T-helper 2 cell treated with Interferon-gamma antibody and Interleukin-4, amounts not matched to agents 5 μg/mL and 100 μg/mL, for 36 hours (primary cell): ENCODE measurements at regions not wholly inside any gene's neighbourhood (a gene's known extent, or its start where the extent isn't known, plus 50 kb on each side); places are given as distances from the start of the nearest gene placed in this dataset.

Experiments
- DNase-seq: peaks from one replicate; pipeline ENCODE4 v3.0.0; 2021; ENCODE audit warnings: low spot score
- H3K27ac Mint-ChIP-seq: one replicate; pipeline ENCODE4 v1.8.0; 2021; ENCODE audit warnings: mild to moderate bottlenecking, mixed read lengths
- H3K27me3 Mint-ChIP-seq: one replicate; pipeline ENCODE4 v1.8.0; 2021; ENCODE audit warnings: low read depth, mixed read lengths
- H3K36me3 Mint-ChIP-seq: one replicate; pipeline ENCODE4 v1.8.0; 2021; ENCODE audit warnings: low read depth, mixed read lengths
- H3K4me1 Mint-ChIP-seq: one replicate; pipeline ENCODE4 v1.8.0; 2021; ENCODE audit warnings: low read depth, mixed read lengths
- H3K4me3 Mint-ChIP-seq: one replicate; pipeline ENCODE4 v1.8.0; 2022; ENCODE audit warnings: mild to moderate bottlenecking, moderate library complexity, mixed read lengths
- H3K9me3 Mint-ChIP-seq: one replicate; pipeline ENCODE4 v1.8.0; 2021; ENCODE audit warnings: mixed read lengths

- no peaks in the 10 kb centered on the region for H3K4me1 Mint-ChIP-seq
- H3K4me3 Mint-ChIP-seq: no peak overlapping the region
- H3K27me3 Mint-ChIP-seq: no peaks in the 10 kb centered on the region
- no peak for DNase-seq
- H3K36me3 Mint-ChIP-seq: no peaks in the 10 kb centered on the region
- no peak overlapping the region for H3K27ac Mint-ChIP-seq
- H3K9me3 Mint-ChIP-seq: no peaks in the 10 kb centered on the region
These were observed 151.7 kb upstream of the COL11A1 start for GRCh38 chr1:103259982-103260381.

DNA sequence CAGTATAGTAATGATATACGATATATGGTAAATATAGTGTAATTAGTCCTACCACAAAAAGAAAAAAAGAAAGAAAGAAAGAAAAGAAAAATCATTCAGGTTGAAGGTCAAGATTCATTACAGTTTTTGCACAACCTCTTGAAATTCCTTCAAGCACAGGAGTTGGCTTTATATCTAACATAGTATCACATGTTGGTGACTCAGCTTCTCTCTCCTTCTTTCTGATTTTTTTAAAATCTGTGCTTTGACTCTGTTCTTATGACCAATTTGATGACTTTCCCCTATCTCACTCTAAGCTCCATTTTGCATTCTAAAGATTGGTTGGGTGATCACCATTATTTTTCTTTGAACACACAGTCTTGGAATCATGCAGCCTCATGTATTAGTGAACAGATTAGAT is 148.2 kb upstream of the COL11A1 start:
- H3K4me1 Mint-ChIP-seq: no peaks in the 10 kb centered on the region
- H3K4me3 Mint-ChIP-seq: no peak overlapping the region
- H3K36me3 Mint-ChIP-seq: no peaks in the 10 kb centered on the region
- DNase-seq: no peak
- no peak overlapping the region for H3K27ac Mint-ChIP-seq
- H3K27me3 Mint-ChIP-seq: no peaks in the 10 kb centered on the region
- no peaks in the 10 kb centered on the region for H3K9me3 Mint-ChIP-seq

- no peak for DNase-seq
- H3K9me3 Mint-ChIP-seq: no peaks in the 10 kb centered on the region
- no peaks in the 10 kb centered on the region for H3K36me3 Mint-ChIP-seq
- no peaks in the 10 kb centered on the region for H3K27me3 Mint-ChIP-seq
- H3K27ac Mint-ChIP-seq: no peak overlapping the region
- no peaks in the 10 kb centered on the region for H3K4me1 Mint-ChIP-seq
- H3K4me3 Mint-ChIP-seq: no peak overlapping the region
These were observed 146.4 kb upstream of the COL11A1 start for GRCh38 chr1:103254691-103255090.

- Mint-ChIP-seq H3K36me3 (no peaks in the 10 kb centered on the region), H3K27ac (no peak overlapping the region)
These were observed 142.1 kb upstream of the COL11A1 start for GRCh38 chr1:103250441-103250861.

DNA sequence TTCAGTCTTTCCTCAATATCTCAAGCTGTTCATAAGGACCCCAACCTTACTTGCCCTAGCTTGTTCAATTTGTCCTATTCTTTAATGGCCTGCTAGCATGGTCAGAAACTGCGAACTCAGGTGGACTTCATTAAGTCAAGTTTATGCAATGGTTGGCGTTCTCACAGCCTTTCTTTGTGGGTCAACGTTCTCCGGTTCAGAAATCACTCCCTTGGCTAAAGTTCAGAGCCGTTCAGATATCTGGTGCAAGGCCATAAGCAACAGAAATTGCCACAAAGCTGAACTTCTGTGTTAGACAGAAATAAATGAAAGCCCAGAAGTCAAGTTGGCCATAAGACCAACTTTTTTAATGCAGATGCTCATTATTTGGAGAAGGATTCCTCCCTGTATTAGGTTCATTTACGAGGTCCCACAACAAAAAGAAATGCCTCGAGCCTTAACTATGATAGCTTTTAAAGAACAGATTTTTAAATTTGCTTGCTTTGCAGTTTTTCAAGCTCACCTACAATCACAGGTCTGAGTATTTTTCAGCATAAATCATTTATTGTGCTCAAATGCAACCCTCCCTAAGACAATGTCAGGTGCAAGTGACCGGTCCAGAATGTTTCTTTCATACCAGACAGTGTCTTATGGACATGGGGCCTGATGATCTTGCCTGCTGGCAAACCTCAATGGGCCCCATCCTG is 140.2 kb upstream of the COL11A1 start:
- H3K36me3 Mint-ChIP-seq: no peaks in the 10 kb centered on the region
- no peaks in the 10 kb centered on the region for H3K27me3 Mint-ChIP-seq
- H3K4me3 Mint-ChIP-seq: no peak overlapping the region
- no peaks in the 10 kb centered on the region for H3K9me3 Mint-ChIP-seq
- no peak overlapping the region for H3K27ac Mint-ChIP-seq
- no peak for DNase-seq
- no peaks in the 10 kb centered on the region for H3K4me1 Mint-ChIP-seq

More at GRCh38 chr1:103250441-103250861, 142.1 kb upstream of the COL11A1 start:
- Mint-ChIP-seq H3K27me3 (no peaks in the 10 kb centered on the region), H3K4me3 (no peak overlapping the region), H3K4me1 (no peaks in the 10 kb centered on the region), H3K9me3 (no peaks in the 10 kb centered on the region)
- no peak for DNase-seq

DNA sequence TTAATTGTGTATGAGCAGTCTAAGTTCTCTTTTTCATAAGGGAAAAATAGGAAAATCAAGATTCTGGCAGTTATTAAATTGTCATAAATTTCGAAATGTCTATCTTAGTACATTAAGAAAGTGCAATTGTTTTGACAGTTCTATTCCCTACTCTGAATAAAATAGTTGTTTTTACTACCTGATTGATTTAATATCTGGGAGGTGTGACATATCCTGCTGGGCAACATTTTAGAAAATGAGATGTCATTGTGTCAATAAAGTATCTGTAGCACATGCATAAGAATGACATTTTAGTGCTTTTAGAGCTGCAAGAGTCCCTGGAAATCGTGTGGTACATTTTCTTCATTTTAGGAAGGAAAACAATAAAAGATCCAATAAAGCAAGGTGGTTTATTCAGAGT is 139.2 kb upstream of the COL11A1 start:
- Mint-ChIP-seq H3K36me3 (no peaks in the 10 kb centered on the region), H3K9me3 (no peaks in the 10 kb centered on the region), H3K4me3 (no peak overlapping the region), H3K27me3 (no peaks in the 10 kb centered on the region), H3K4me1 (no peaks in the 10 kb centered on the region), H3K27ac (no peak overlapping the region)
- DNase-seq: no peak

- Mint-ChIP-seq H3K27me3 (no peaks in the 10 kb centered on the region), H3K4me3 (no peak overlapping the region), H3K9me3 (no peaks in the 10 kb centered on the region), H3K4me1 (no peaks in the 10 kb centered on the region), H3K27ac (no peak overlapping the region), H3K36me3 (no peaks in the 10 kb centered on the region)
- DNase-seq: no peak
These were observed 135.2 kb upstream of the COL11A1 start for GRCh38 chr1:103243481-103243880.

DNA sequence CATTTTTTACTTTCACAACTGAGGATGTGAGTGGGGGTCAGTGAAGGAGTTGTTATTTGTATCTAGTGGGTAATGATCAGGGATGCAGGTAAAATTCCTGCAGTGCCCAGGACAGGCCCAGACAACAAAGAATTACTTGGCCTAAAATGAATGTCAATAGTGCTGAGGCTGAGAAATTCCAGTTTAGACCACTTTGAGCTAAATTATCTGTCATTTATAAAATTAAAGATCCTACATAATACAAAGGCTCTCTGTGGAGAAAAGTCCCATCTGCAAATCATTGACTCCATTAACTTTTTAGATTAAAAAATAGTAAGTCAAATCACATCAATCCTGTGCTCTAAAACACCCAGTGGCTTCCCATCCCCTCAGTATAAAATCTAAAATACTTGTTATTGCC is 130.7 kb upstream of the COL11A1 start:
- Mint-ChIP-seq H3K4me3 (no peak overlapping the region), H3K27me3 (no peaks in the 10 kb centered on the region), H3K36me3 (no peaks in the 10 kb centered on the region), H3K9me3 (no peaks in the 10 kb centered on the region), H3K27ac (no peak overlapping the region), H3K4me1 (no peaks in the 10 kb centered on the region)
- DNase-seq: no peak

DNA sequence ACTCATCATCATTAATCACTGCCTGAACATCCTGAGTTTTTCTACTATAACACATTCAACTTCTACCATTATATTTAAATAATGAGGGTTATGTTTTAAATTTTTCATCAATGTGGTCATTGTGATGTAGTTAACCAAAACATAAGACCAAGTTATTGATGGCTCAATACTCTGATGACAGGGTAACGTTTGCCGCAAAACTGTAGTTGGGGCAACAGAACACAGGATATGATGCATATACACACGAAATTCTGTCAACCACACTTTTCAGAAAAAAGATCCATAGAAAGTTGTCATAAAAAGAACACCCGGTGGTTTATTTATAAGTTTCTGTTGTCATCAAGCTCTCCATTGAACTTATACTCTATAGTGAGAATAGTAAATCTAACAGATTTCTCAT is 121.7 kb upstream of the COL11A1 start:
- no peaks in the 10 kb centered on the region for H3K36me3 Mint-ChIP-seq
- no peaks in the 10 kb centered on the region for H3K4me1 Mint-ChIP-seq
- H3K27me3 Mint-ChIP-seq: no peaks in the 10 kb centered on the region
- no peaks in the 10 kb centered on the region for H3K9me3 Mint-ChIP-seq
- DNase-seq: no peak
- no peak overlapping the region for H3K4me3 Mint-ChIP-seq
- no peak overlapping the region for H3K27ac Mint-ChIP-seq

- H3K4me1 Mint-ChIP-seq: no peaks in the 10 kb centered on the region
- no peak for DNase-seq
- no peaks in the 10 kb centered on the region for H3K36me3 Mint-ChIP-seq
- H3K27ac Mint-ChIP-seq: no peak overlapping the region
- no peak overlapping the region for H3K4me3 Mint-ChIP-seq
- H3K27me3 Mint-ChIP-seq: no peaks in the 10 kb centered on the region
- no peaks in the 10 kb centered on the region for H3K9me3 Mint-ChIP-seq
These were observed 112.3 kb upstream of the COL11A1 start for GRCh38 chr1:103220631-103221041.

DNA sequence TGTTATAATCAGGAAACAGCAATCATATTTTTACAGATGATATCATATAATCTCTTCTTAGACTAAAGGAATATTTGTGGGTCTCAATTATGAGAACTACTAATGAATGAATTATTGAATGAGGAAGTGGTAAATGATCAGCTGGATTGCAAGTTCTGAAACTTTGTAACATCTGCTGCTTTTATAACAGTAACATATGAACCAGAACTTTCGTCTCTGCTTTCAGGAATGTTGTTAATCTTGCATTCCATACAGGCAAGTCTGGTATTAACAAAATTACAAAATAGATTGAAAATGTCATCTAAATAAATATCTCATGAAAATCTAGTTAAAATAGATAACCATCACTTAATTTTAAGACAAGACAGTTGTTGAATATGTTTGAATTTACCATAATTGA is 110.5 kb upstream of the COL11A1 start:
- Mint-ChIP-seq H3K4me3 (no peak overlapping the region), H3K36me3 (no peaks in the 10 kb centered on the region), H3K27ac (no peak overlapping the region), H3K4me1 (no peaks in the 10 kb centered on the region), H3K9me3 (no peaks in the 10 kb centered on the region), H3K27me3 (no peaks in the 10 kb centered on the region)
- no peak for DNase-seq

GRCh38 chr1:103218369-103218768 is 110.0 kb upstream of the COL11A1 start:
- no peaks in the 10 kb centered on the region for H3K36me3 Mint-ChIP-seq
- no peaks in the 10 kb centered on the region for H3K27me3 Mint-ChIP-seq
- no peak overlapping the region for H3K27ac Mint-ChIP-seq
- DNase-seq: no peak
- no peaks in the 10 kb centered on the region for H3K4me1 Mint-ChIP-seq
- H3K4me3 Mint-ChIP-seq: no peak overlapping the region
- no peaks in the 10 kb centered on the region for H3K9me3 Mint-ChIP-seq

DNA sequence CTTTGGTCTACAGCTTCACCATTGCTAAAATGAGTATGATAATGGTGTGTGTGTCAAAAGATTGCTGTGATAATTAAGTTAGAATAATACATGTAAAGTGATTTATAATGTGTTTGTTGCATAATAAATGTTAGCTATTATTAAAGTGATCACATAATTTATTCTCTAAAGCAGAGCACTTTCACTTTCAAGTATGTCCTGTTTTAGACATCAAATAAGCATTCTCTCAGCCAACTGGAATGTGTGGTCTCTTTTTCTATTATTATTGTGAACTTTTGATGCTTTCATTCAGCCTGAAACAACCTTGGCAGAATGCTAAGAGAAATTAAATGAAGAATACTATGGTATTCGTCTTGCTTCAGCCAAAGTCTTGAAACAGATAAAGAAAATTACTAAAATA is 102.8 kb upstream of the COL11A1 start:
- H3K27ac Mint-ChIP-seq: no peak overlapping the region
- no peak for DNase-seq
- no peaks in the 10 kb centered on the region for H3K9me3 Mint-ChIP-seq
- H3K36me3 Mint-ChIP-seq: no peaks in the 10 kb centered on the region
- H3K27me3 Mint-ChIP-seq: no peaks in the 10 kb centered on the region
- H3K4me1 Mint-ChIP-seq: no peaks in the 10 kb centered on the region
- H3K4me3 Mint-ChIP-seq: no peak overlapping the region

DNA sequence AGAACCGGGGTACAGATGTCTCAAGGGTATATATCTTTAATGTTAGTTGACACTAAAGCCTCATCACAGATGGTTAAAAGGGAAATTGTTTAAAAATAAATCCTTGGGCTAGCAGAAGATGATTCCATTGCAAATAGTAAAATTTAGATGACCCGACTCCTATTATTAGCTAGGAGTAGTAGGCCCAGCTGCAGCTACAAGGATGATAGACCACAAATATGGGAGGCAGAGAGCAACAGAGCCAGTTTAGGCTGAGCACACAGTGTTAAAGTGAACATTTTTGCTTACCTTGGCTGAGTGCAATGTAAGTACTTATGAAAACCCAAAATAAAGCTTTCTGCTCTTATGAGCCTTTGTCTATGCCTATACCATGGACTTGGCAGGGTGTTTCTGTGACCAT is 100.5 kb upstream of the COL11A1 start:
- no peaks in the 10 kb centered on the region for H3K27me3 Mint-ChIP-seq
- H3K4me1 Mint-ChIP-seq: no peaks in the 10 kb centered on the region
- no peak overlapping the region for H3K27ac Mint-ChIP-seq
- H3K4me3 Mint-ChIP-seq: no peak overlapping the region
- DNase-seq: no peak
- no peaks in the 10 kb centered on the region for H3K36me3 Mint-ChIP-seq
- H3K9me3 Mint-ChIP-seq: no peaks in the 10 kb centered on the region

GRCh38 chr1:103199001-103199400 is 90.7 kb upstream of the COL11A1 start:
- Mint-ChIP-seq H3K36me3 (no peaks in the 10 kb centered on the region), H3K27ac (no peak overlapping the region), H3K4me1 (no peaks in the 10 kb centered on the region), H3K4me3 (no peak overlapping the region), H3K9me3 (no peaks in the 10 kb centered on the region), H3K27me3 (no peaks in the 10 kb centered on the region)
- DNase-seq: no peak
